ENCODE measurements at regions not wholly inside any gene's neighbourhood (a gene's known extent, or its start where the extent isn't known, plus 50 kb on each side); places are given as distances from the start of the nearest gene placed in this dataset.
"Not testable (repeated sequence)": the region's sequence is repeated elsewhere in the genome, so short reads cannot be mapped to it uniquely, and the experiment has no call there.

GRCh38 chr18:58805467-58806187 is 59.0 kb upstream of the ZNF532 start:
- Histone ChIP-seq H3K27ac (peak overlapping the region in 2 of 4 donors; percentile 9 to 44), H3K9me3 (no peaks in the 10 kb centered on the region), H3K36me3 (no peaks in the 10 kb centered on the region), H3K4me1 (peaks cover 0 to 11% (median 0%) of the 10 kb centered on the region in 4 donors), H3K4me3 (no peak overlapping the region), H3K27me3 (no peaks in the 10 kb centered on the region)
- no peak for DNase-seq (ENCODE audit: low spot score in 2 of 2)
- WGBS, 2 donors, result 29 to 41% methylated on average over 8 of the region's 8 CpGs
- no peak for TF ChIP-seq POLR2A (IDR thresholded peaks at IDR 0.05)
- TF ChIP-seq, protein P1, sequence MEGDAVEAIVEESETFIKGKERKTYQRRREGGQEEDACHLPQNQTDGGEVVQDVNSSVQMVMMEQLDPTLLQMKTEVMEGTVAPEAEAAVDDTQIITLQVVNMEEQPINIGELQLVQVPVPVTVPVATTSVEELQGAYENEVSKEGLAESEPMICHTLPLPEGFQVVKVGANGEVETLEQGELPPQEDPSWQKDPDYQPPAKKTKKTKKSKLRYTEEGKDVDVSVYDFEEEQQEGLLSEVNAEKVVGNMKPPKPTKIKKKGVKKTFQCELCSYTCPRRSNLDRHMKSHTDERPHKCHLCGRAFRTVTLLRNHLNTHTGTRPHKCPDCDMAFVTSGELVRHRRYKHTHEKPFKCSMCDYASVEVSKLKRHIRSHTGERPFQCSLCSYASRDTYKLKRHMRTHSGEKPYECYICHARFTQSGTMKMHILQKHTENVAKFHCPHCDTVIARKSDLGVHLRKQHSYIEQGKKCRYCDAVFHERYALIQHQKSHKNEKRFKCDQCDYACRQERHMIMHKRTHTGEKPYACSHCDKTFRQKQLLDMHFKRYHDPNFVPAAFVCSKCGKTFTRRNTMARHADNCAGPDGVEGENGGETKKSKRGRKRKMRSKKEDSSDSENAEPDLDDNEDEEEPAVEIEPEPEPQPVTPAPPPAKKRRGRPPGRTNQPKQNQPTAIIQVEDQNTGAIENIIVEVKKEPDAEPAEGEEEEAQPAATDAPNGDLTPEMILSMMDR (IDR thresholded peaks at IDR 0.05), result no peak
- no peak for TF ChIP-seq EP300 (IDR thresholded peaks at IDR 0.05)

DNA sequence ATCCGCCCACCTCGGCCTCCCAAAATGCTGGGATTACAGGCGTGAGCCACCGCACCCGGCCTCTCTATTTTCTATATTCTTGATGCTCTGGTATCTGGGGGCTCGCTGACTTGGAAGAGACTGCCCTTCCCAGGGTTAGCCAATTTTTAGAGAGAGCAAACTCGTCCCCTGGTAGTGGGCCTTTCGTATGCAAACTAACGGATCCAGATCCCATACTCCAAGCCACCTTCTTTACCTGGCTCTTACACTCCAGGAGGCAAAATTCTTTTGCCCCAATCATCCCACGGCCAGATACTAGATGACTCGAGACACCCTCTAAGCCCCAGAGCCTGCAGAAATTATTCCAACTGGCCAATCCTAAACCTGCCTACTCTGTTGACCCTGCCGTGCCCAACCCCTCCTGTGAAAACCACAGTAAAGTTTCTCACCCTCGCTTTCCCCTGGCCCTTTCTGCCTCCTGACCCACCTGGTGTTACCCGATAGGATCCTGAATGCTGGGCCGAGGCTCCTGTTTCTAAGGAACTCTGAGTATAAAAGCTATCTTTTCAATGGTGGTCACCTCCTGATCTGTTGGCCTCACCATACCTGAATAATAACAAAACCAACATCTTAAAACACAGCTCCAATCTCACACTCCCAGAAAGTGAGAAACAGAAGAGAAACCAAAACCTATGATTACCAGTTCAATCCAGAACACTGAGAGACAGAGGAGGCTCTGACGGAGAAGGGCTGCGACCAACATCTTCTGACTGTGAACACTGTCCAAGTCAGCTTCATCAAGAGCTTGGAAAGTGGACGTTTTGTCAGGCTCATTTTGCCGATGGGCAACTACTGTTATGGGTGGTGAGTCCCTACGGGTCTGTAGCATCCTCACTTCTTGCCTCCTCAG is 57.6 kb upstream of the ZNF532 start:
- Histone ChIP-seq H3K9me3 (no peaks in the 10 kb centered on the region), H3K27ac (no peak overlapping the region), H3K36me3 (no peaks in the 10 kb centered on the region), H3K4me1 (peaks cover 0 to 11% (median 0%) of the 10 kb centered on the region in 4 donors), H3K4me3 (no peak overlapping the region), H3K27me3 (no peaks in the 10 kb centered on the region)
- DNase-seq (ENCODE audit: low spot score in 2 of 2), result no peak
- WGBS, 2 donors, result 90 to 93% methylated on average over 20 of the region's 20 CpGs
- no peak for TF ChIP-seq POLR2A (IDR thresholded peaks at IDR 0.05)
- TF ChIP-seq, protein P1 (IDR thresholded peaks at IDR 0.05), result no peak

DNA sequence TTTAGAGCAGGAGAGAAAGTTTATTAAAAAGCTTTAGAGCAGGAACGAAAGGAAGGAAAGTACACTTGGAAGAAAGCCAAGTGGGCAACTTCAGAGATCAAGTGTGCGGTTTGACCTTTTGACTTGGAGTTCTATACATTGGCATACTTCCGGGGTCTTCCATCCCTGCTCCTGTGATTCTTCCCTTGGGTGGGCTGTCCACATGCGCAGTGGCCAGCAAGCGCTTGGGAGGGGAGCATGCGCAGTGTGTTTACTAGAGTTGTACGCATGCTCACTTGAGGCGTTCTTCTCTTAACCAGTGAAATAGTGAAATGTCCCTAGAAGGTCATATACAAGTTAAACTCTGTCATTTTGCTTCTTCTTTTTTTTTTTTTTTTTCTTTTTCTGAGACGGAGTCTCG is 56.9 kb upstream of the ZNF532 start:
- no peak for DNase-seq (ENCODE audit: low spot score in 2 of 2)
- 78 to 83% methylated on average over 10 of the region's 10 CpGs for WGBS, 2 donors
- no peaks in the 10 kb centered on the region for H3K27me3 ChIP-seq
- no peak overlapping the region for H3K27ac ChIP-seq
- peaks cover 0 to 15% (median 2%) of the 10 kb centered on the region in 4 donors for H3K4me1 ChIP-seq
- TF ChIP-seq POLR2A (IDR thresholded peaks at IDR 0.05) (no peak), EP300 (IDR thresholded peaks at IDR 0.05) (no peak)
- TF ChIP-seq, protein P1 (IDR thresholded peaks at IDR 0.05), result no peak
- H3K36me3 ChIP-seq, result no peaks in the 10 kb centered on the region
- no peaks in the 10 kb centered on the region for H3K9me3 ChIP-seq
- no peak overlapping the region for H3K4me3 ChIP-seq

GRCh38 chr18:58808349-58808748 is 56.3 kb upstream of the ZNF532 start:
- Histone ChIP-seq H3K4me1 (peaks cover 0 to 21% (median 5%) of the 10 kb centered on the region in 4 donors), H3K9me3 (no peaks in the 10 kb centered on the region), H3K27ac (no peak overlapping the region), H3K36me3 (no peaks in the 10 kb centered on the region), H3K4me3 (no peak overlapping the region), H3K27me3 (no peaks in the 10 kb centered on the region)
- no peak for DNase-seq (ENCODE audit: low spot score in 2 of 2)
- WGBS, 2 donors, result 91 to 93% methylated on average over 10 of the region's 10 CpGs
- TF ChIP-seq POLR2A (IDR thresholded peaks at IDR 0.05) (no peak), EP300 (IDR thresholded peaks at IDR 0.05) (no peak)
- TF ChIP-seq, protein P1 (IDR thresholded peaks at IDR 0.05), result no peak

- H3K9me3 ChIP-seq; H3K36me3 ChIP-seq; H3K27ac ChIP-seq; DNase-seq (ENCODE audit: low spot score in 2 of 2); H3K4me3 ChIP-seq; H3K27me3 ChIP-seq: not testable (repeated sequence)
- 94 to 96% methylated on average over 13 of the region's 13 CpGs for WGBS, 2 donors
- peaks cover 0 to 20% (median 6%) of the 10 kb centered on the region in 4 donors for H3K4me1 ChIP-seq
These were observed 52.8 kb upstream of the ZNF532 start for GRCh38 chr18:58811859-58812258.
